ENCODE measurements at regions not wholly inside any gene's neighbourhood (a gene's known extent, or its start where the extent isn't known, plus 50 kb on each side); places are given as distances from the start of the nearest gene placed in this dataset.

DNA sequence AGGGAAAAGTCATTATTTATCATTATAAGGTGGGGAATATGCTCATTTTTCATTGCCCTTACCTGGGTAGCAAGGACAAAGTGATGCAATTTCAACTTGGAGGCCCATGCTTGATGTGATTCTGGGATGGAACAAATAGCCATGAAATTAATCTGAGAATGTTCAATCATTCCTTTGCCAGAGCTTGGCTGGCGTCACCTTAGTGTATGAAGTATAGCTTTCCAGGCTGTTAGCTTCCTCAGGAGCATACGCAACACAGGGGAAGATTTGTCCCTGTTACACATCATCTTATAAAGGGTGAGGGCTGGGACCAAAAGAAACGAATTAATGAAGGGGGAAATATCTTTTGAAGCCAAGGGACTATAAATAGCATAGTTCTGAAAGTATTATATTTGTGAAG is 91.4 kb upstream of the DEPDC1 start:
- Histone ChIP-seq H3K9me3 (0 out of 2 replicates have a peak, but pooled peaks cover 2% of the 10 kb centered on the region), H3K9ac (no peak overlapping the region), H3F3A (replicated peaks; ENCODE audit: insufficient read depth) (no peaks in the 10 kb centered on the region), H3K4me2 (no peak overlapping the region), H3K9me2 (no peaks in the 10 kb centered on the region), H3K27ac (ENCODE audit: low read depth in 2 of 2, low read length in 1 of 2) (no peak overlapping the region), H3K4me3 (ENCODE audit: low read depth in 2 of 2, low read length in 1 of 2) (no peak overlapping the region), H2AFZ (ENCODE audit: low read depth) (no peak overlapping the region), H3K27me3 (ENCODE audit: insufficient read depth) (no peaks in the 10 kb centered on the region), H3K36me3 (replicated peaks in 1 of 2; ENCODE audit: control insufficient read depth in 1 of 2, insufficient read depth in 2 of 2, low read length in 1 of 2) (no peaks in the 10 kb centered on the region), H3K79me2 (ENCODE audit: insufficient read depth) (no peaks in the 10 kb centered on the region), H4K20me1 (ENCODE audit: insufficient read depth) (no peaks in the 10 kb centered on the region), H3K4me1 (ENCODE audit: control insufficient read depth in 1 of 2, insufficient read depth in 2 of 2, low read depth in 1 of 2, low read length in 1 of 2) (no peaks in the 10 kb centered on the region)
- no peak for DNase-seq
- CTCF ChIA-PET, result no interaction called here
- POLR2A ChIA-PET, result no interaction called here
- TF ChIP-seq ELF1 (IDR thresholded peaks at IDR 0.05) (no peak), RAD21 (IDR thresholded peaks at IDR 0.05; ENCODE audit: low read length) (no peak), MXI1 (IDR thresholded peaks at IDR 0.05; ENCODE audit: low read depth, low read length) (no peak), YY1 (IDR thresholded peaks at IDR 0.05; ENCODE audit: low read depth) (no peak), SMC3 (IDR thresholded peaks at IDR 0.05; ENCODE audit: low read depth, low read length) (no peak), RXRA (IDR thresholded peaks at IDR 0.05; ENCODE audit: borderline replicate concordance, low read depth) (no peak), MEF2A (IDR thresholded peaks at IDR 0.05; ENCODE audit: borderline replicate concordance, low read depth) (no peak), TEAD4 (IDR thresholded peaks at IDR 0.05; ENCODE audit: borderline replicate concordance, insufficient read depth) (no peak)
- TF ChIP-seq, protein P1, sequence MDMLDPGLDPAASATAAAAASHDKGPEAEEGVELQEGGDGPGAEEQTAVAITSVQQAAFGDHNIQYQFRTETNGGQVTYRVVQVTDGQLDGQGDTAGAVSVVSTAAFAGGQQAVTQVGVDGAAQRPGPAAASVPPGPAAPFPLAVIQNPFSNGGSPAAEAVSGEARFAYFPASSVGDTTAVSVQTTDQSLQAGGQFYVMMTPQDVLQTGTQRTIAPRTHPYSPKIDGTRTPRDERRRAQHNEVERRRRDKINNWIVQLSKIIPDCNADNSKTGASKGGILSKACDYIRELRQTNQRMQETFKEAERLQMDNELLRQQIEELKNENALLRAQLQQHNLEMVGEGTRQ (IDR thresholded peaks at IDR 0.05; ENCODE audit: borderline replicate concordance, low read depth, low read length), result no peak
- 51% methylated on average over 3 of the region's 3 CpGs for WGBS (ENCODE audit: low lambda C conversion rate)

DNA sequence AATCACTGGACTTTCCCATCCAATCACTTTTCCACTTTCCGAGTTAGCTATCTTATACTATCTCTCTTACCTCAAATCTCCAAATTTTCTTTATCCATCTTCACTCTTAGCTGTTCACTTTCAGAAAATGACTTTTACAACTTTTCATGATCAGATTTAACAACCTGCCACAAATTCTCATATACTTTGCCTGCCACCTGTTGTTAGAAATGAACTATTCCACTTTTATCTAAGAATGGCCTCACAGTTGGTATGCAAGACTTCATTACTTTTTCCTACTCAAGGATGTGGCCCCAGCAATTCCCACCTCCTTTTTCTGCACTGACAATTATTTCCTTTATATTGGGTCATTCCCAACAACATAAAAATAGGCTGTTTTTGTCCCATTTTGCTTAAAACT is 93.6 kb upstream of the DEPDC1 start:
- no peaks in the 10 kb centered on the region for H3K36me3 ChIP-seq (replicated peaks in 1 of 2; ENCODE audit: control insufficient read depth in 1 of 2, insufficient read depth in 2 of 2, low read length in 1 of 2)
- H3K4me2 ChIP-seq, result no peak overlapping the region
- no peaks in the 10 kb centered on the region for H3F3A ChIP-seq (replicated peaks; ENCODE audit: insufficient read depth)
- H3K27me3 ChIP-seq (ENCODE audit: insufficient read depth), result no peaks in the 10 kb centered on the region
- no peak overlapping the region for H3K4me3 ChIP-seq (ENCODE audit: low read depth in 2 of 2, low read length in 1 of 2)
- no peaks in the 10 kb centered on the region for H4K20me1 ChIP-seq (ENCODE audit: insufficient read depth)
- no peaks in the 10 kb centered on the region for H3K9me3 ChIP-seq
- H3K4me1 ChIP-seq (ENCODE audit: control insufficient read depth in 1 of 2, insufficient read depth in 2 of 2, low read depth in 1 of 2, low read length in 1 of 2), result no peaks in the 10 kb centered on the region
- POLR2A ChIA-PET, result no interaction called here
- no peak overlapping the region for H3K27ac ChIP-seq (ENCODE audit: low read depth in 2 of 2, low read length in 1 of 2)
- H3K9me2 ChIP-seq, result no peaks in the 10 kb centered on the region
- no peak overlapping the region for H3K9ac ChIP-seq
- TF ChIP-seq, protein P2, sequence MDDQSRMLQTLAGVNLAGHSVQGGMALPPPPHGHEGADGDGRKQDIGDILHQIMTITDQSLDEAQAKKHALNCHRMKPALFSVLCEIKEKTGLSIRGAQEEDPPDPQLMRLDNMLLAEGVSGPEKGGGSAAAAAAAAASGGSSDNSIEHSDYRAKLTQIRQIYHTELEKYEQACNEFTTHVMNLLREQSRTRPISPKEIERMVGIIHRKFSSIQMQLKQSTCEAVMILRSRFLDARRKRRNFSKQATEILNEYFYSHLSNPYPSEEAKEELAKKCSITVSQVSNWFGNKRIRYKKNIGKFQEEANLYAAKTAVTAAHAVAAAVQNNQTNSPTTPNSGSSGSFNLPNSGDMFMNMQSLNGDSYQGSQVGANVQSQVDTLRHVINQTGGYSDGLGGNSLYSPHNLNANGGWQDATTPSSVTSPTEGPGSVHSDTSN (IDR thresholded peaks at IDR 0.05), result no peak
- TF ChIP-seq, protein P3, sequence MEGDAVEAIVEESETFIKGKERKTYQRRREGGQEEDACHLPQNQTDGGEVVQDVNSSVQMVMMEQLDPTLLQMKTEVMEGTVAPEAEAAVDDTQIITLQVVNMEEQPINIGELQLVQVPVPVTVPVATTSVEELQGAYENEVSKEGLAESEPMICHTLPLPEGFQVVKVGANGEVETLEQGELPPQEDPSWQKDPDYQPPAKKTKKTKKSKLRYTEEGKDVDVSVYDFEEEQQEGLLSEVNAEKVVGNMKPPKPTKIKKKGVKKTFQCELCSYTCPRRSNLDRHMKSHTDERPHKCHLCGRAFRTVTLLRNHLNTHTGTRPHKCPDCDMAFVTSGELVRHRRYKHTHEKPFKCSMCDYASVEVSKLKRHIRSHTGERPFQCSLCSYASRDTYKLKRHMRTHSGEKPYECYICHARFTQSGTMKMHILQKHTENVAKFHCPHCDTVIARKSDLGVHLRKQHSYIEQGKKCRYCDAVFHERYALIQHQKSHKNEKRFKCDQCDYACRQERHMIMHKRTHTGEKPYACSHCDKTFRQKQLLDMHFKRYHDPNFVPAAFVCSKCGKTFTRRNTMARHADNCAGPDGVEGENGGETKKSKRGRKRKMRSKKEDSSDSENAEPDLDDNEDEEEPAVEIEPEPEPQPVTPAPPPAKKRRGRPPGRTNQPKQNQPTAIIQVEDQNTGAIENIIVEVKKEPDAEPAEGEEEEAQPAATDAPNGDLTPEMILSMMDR (IDR thresholded peaks at IDR 0.05), result peak; percentile 27; the same call in 1 of the 2 replicates
- no peak for DNase-seq
- no peak overlapping the region for H2AFZ ChIP-seq (ENCODE audit: low read depth)
- 52% methylated on average over 1 of the region's 1 CpG for WGBS (ENCODE audit: low lambda C conversion rate)
- no peaks in the 10 kb centered on the region for H3K79me2 ChIP-seq (ENCODE audit: insufficient read depth)
- CTCF ChIA-PET, result interaction anchor here (1.6 kb wide), 1 partner anchor 10 kb away, joined by 3 read pairs; no protein-coding TSS in a partner anchor

Data from SK-N-SH (cell line).